ENCODE measurements at regions not wholly inside any gene's neighbourhood (a gene's known extent, or its start where the extent isn't known, plus 50 kb on each side); places are given as distances from the start of the nearest gene placed in this dataset.

DNA sequence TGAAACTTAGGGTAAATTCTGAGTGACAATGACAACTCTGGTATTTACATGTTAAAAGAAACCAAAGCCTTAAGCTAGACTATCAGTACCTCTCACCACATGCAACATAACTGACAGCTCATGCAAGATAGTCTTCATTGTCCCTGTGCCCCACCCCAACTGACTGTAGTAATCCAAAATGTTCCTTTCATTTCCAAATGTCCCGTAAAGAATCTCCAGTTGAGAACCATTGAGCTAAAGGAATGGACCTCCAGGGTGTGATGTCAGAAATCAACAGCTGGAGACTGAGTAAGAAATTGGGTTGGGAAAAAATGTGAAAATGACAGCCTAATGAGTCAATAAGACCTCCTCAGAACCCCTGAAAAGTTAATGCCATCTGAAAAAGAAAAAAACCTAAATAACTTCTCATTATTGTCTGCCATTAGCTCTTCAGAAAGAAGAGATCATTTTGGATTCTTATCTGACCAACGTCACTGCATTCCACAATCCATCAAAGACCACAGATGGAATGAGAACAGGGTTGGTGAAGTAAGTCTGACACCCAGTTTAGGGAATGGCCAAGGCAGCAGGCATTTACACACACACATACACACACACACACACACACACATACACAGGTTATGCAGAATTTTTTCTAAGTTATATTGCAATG lies 51.7 kb upstream of the ACVR2A start:
- no peaks in the 10 kb centered on the region for H3K27me3 ChIP-seq (ENCODE audit: control insufficient read depth in 5 of 5, insufficient read depth in 4 of 5, low read length in 5 of 5)
- H3K36me3 ChIP-seq (ENCODE audit: control insufficient read depth in 5 of 5, insufficient read depth in 5 of 5, low read length in 5 of 5) = no peaks in the 10 kb centered on the region
- H3K9ac ChIP-seq (ENCODE audit: low read length in 5 of 5) = no peak overlapping the region
- H3K9me3 ChIP-seq (ENCODE audit: control insufficient read depth in 5 of 5, low read length in 5 of 5) = no peaks in the 10 kb centered on the region
- H3K27ac ChIP-seq (ENCODE audit: low read depth, low read length) = no peak overlapping the region
- no peak overlapping the region for H3K4me3 ChIP-seq (ENCODE audit: low read depth in 1 of 5, low read length in 5 of 5)
- no peaks in the 10 kb centered on the region for H3K4me1 ChIP-seq (ENCODE audit: control insufficient read depth in 5 of 5, insufficient read depth in 5 of 5, low read length in 5 of 5)

GRCh38 chr2:147790580-147790979 lies 54.2 kb upstream of the ACVR2A start:
- H3K9ac ChIP-seq (ENCODE audit: low read length in 5 of 5) = no peak overlapping the region
- H3K27ac ChIP-seq (ENCODE audit: low read depth, low read length) = no peak overlapping the region
- H3K4me3 ChIP-seq (ENCODE audit: low read depth in 1 of 5, low read length in 5 of 5) = no peak overlapping the region

GRCh38 chr2:147789720-147790119 lies 55.1 kb upstream of the ACVR2A start:
- Histone ChIP-seq H3K27me3 (ENCODE audit: control insufficient read depth in 5 of 5, insufficient read depth in 4 of 5, low read length in 5 of 5) (no peaks in the 10 kb centered on the region), H3K9me3 (ENCODE audit: control insufficient read depth in 5 of 5, low read length in 5 of 5) (no peaks in the 10 kb centered on the region), H3K4me1 (ENCODE audit: control insufficient read depth in 5 of 5, insufficient read depth in 5 of 5, low read length in 5 of 5) (no peaks in the 10 kb centered on the region), H3K36me3 (ENCODE audit: control insufficient read depth in 5 of 5, insufficient read depth in 5 of 5, low read length in 5 of 5) (no peaks in the 10 kb centered on the region), H3K9ac (ENCODE audit: low read length in 5 of 5) (no peak overlapping the region), H3K27ac (ENCODE audit: low read depth, low read length) (no peak overlapping the region), H3K4me3 (ENCODE audit: low read depth in 1 of 5, low read length in 5 of 5) (no peak overlapping the region)

More at GRCh38 chr2:147790580-147790979, 54.2 kb upstream of the ACVR2A start:
- no peaks in the 10 kb centered on the region for H3K36me3 ChIP-seq (ENCODE audit: control insufficient read depth in 5 of 5, insufficient read depth in 5 of 5, low read length in 5 of 5)
- H3K27me3 ChIP-seq (ENCODE audit: control insufficient read depth in 5 of 5, insufficient read depth in 4 of 5, low read length in 5 of 5) = no peaks in the 10 kb centered on the region
- H3K4me1 ChIP-seq (ENCODE audit: control insufficient read depth in 5 of 5, insufficient read depth in 5 of 5, low read length in 5 of 5) = no peaks in the 10 kb centered on the region
- no peaks in the 10 kb centered on the region for H3K9me3 ChIP-seq (ENCODE audit: control insufficient read depth in 5 of 5, low read length in 5 of 5)

GRCh38 chr2:147789287-147789686 lies 55.5 kb upstream of the ACVR2A start:
- Histone ChIP-seq H3K4me1 (ENCODE audit: control insufficient read depth in 5 of 5, insufficient read depth in 5 of 5, low read length in 5 of 5) (no peaks in the 10 kb centered on the region), H3K36me3 (ENCODE audit: control insufficient read depth in 5 of 5, insufficient read depth in 5 of 5, low read length in 5 of 5) (no peaks in the 10 kb centered on the region), H3K4me3 (ENCODE audit: low read depth in 1 of 5, low read length in 5 of 5) (no peak overlapping the region)

GRCh38 chr2:147782141-147782930 lies 62.5 kb upstream of the ACVR2A start:
- no peaks in the 10 kb centered on the region for H3K9me3 ChIP-seq (ENCODE audit: control insufficient read depth in 5 of 5, low read length in 5 of 5)
- H3K4me1 ChIP-seq (ENCODE audit: control insufficient read depth in 5 of 5, insufficient read depth in 5 of 5, low read length in 5 of 5) = no peaks in the 10 kb centered on the region
- H3K4me3 ChIP-seq (ENCODE audit: low read depth in 1 of 5, low read length in 5 of 5) = no peak overlapping the region
- H3K36me3 ChIP-seq (ENCODE audit: control insufficient read depth in 5 of 5, insufficient read depth in 5 of 5, low read length in 5 of 5) = no peaks in the 10 kb centered on the region
- H3K9ac ChIP-seq (ENCODE audit: low read length in 5 of 5) = no peak overlapping the region
- H3K27ac ChIP-seq (ENCODE audit: low read depth, low read length) = no peak overlapping the region
- H3K27me3 ChIP-seq (ENCODE audit: control insufficient read depth in 5 of 5, insufficient read depth in 4 of 5, low read length in 5 of 5) = no peaks in the 10 kb centered on the region

More at GRCh38 chr2:147789287-147789686, 55.5 kb upstream of the ACVR2A start:
- no peak overlapping the region for H3K27ac ChIP-seq (ENCODE audit: low read depth, low read length)
- H3K9ac ChIP-seq (ENCODE audit: low read length in 5 of 5) = no peak overlapping the region
- H3K9me3 ChIP-seq (ENCODE audit: control insufficient read depth in 5 of 5, low read length in 5 of 5) = no peaks in the 10 kb centered on the region
- no peaks in the 10 kb centered on the region for H3K27me3 ChIP-seq (ENCODE audit: control insufficient read depth in 5 of 5, insufficient read depth in 4 of 5, low read length in 5 of 5)

DNA sequence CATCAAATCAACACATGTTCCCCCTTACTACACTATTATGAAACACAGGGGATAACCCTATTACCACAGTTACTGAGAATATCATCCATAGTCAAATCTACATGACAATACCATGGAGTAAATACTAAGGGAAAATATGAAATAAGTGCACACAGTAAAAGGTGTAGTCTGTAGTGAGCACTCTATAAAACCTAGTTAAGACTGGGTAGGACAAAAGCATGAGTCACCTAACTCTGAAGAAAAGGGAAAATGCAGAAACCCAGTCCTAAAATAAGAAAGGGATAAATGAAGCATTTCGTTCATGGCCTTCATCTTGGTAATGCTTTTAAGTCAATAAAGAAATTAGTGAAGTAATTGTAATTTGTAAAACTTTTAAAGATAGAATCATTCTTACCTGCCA lies 65.4 kb upstream of the ACVR2A start:
- Histone ChIP-seq H3K27me3 (ENCODE audit: control insufficient read depth in 5 of 5, insufficient read depth in 4 of 5, low read length in 5 of 5) (no peaks in the 10 kb centered on the region), H3K9me3 (ENCODE audit: control insufficient read depth in 5 of 5, low read length in 5 of 5) (no peaks in the 10 kb centered on the region), H3K9ac (ENCODE audit: low read length in 5 of 5) (no peak overlapping the region), H3K4me3 (ENCODE audit: low read depth in 1 of 5, low read length in 5 of 5) (no peak overlapping the region), H3K4me1 (ENCODE audit: control insufficient read depth in 5 of 5, insufficient read depth in 5 of 5, low read length in 5 of 5) (no peaks in the 10 kb centered on the region), H3K36me3 (ENCODE audit: control insufficient read depth in 5 of 5, insufficient read depth in 5 of 5, low read length in 5 of 5) (no peaks in the 10 kb centered on the region), H3K27ac (ENCODE audit: low read depth, low read length) (no peak overlapping the region)

- H3K9me3 ChIP-seq (ENCODE audit: control insufficient read depth in 5 of 5, low read length in 5 of 5) = no peaks in the 10 kb centered on the region
- H3K36me3 ChIP-seq (ENCODE audit: control insufficient read depth in 5 of 5, insufficient read depth in 5 of 5, low read length in 5 of 5) = no peaks in the 10 kb centered on the region
- no peak overlapping the region for H3K27ac ChIP-seq (ENCODE audit: low read depth, low read length)
- H3K4me1 ChIP-seq (ENCODE audit: control insufficient read depth in 5 of 5, insufficient read depth in 5 of 5, low read length in 5 of 5) = no peaks in the 10 kb centered on the region
- no peak overlapping the region for H3K4me3 ChIP-seq (ENCODE audit: low read depth in 1 of 5, low read length in 5 of 5)
- no peaks in the 10 kb centered on the region for H3K27me3 ChIP-seq (ENCODE audit: control insufficient read depth in 5 of 5, insufficient read depth in 4 of 5, low read length in 5 of 5)
- no peak overlapping the region for H3K9ac ChIP-seq (ENCODE audit: low read length in 5 of 5)
Measured at GRCh38 chr2:147777394-147777793, 67.4 kb upstream of the ACVR2A start.

- Histone ChIP-seq H3K9me3 (ENCODE audit: control insufficient read depth in 5 of 5, low read length in 5 of 5) (no peaks in the 10 kb centered on the region), H3K27me3 (ENCODE audit: control insufficient read depth in 5 of 5, insufficient read depth in 4 of 5, low read length in 5 of 5) (no peaks in the 10 kb centered on the region), H3K36me3 (ENCODE audit: control insufficient read depth in 5 of 5, insufficient read depth in 5 of 5, low read length in 5 of 5) (no peaks in the 10 kb centered on the region), H3K4me3 (ENCODE audit: low read depth in 1 of 5, low read length in 5 of 5) (no peak overlapping the region), H3K9ac (ENCODE audit: low read length in 5 of 5) (no peak overlapping the region), H3K27ac (ENCODE audit: low read depth, low read length) (no peak overlapping the region), H3K4me1 (ENCODE audit: control insufficient read depth in 5 of 5, insufficient read depth in 5 of 5, low read length in 5 of 5) (no peaks in the 10 kb centered on the region)
Measured at GRCh38 chr2:147774805-147775204, 70.0 kb upstream of the ACVR2A start.

GRCh38 chr2:147773479-147773878 lies 71.3 kb upstream of the ACVR2A start:
- Histone ChIP-seq H3K9me3 (ENCODE audit: control insufficient read depth in 5 of 5, low read length in 5 of 5) (no peaks in the 10 kb centered on the region), H3K27ac (ENCODE audit: low read depth, low read length) (no peak overlapping the region), H3K36me3 (ENCODE audit: control insufficient read depth in 5 of 5, insufficient read depth in 5 of 5, low read length in 5 of 5) (no peaks in the 10 kb centered on the region), H3K27me3 (ENCODE audit: control insufficient read depth in 5 of 5, insufficient read depth in 4 of 5, low read length in 5 of 5) (no peaks in the 10 kb centered on the region), H3K4me3 (ENCODE audit: low read depth in 1 of 5, low read length in 5 of 5) (no peak overlapping the region), H3K4me1 (ENCODE audit: control insufficient read depth in 5 of 5, insufficient read depth in 5 of 5, low read length in 5 of 5) (no peaks in the 10 kb centered on the region), H3K9ac (ENCODE audit: low read length in 5 of 5) (no peak overlapping the region)

DNA sequence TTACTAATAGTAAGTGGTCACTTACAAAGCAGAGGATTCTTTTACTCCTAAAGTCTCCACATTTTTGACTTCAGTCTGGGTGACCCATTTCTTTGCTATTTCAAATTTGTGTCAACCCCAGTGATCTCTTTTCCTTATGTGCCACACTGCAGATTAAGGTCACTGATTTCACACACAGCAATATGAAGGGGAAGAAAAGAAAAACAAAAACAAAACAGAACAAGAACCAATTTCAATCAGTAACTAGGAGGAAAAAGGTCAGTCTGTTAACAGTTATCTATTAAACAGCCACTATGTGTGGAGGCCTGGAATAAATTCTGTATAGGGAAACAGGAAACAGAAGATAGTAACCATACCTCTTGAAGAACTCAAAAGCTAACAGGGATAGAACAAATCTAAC lies 72.0 kb upstream of the ACVR2A start:
- Histone ChIP-seq H3K9me3 (ENCODE audit: control insufficient read depth in 5 of 5, low read length in 5 of 5) (no peaks in the 10 kb centered on the region), H3K4me3 (ENCODE audit: low read depth in 1 of 5, low read length in 5 of 5) (no peak overlapping the region)

More for the DNA sequence above, 72.0 kb upstream of the ACVR2A start:
- H3K27me3 ChIP-seq (ENCODE audit: control insufficient read depth in 5 of 5, insufficient read depth in 4 of 5, low read length in 5 of 5) = no peaks in the 10 kb centered on the region
- H3K36me3 ChIP-seq (ENCODE audit: control insufficient read depth in 5 of 5, insufficient read depth in 5 of 5, low read length in 5 of 5) = no peaks in the 10 kb centered on the region
- no peak overlapping the region for H3K27ac ChIP-seq (ENCODE audit: low read depth, low read length)
- no peaks in the 10 kb centered on the region for H3K4me1 ChIP-seq (ENCODE audit: control insufficient read depth in 5 of 5, insufficient read depth in 5 of 5, low read length in 5 of 5)
- H3K9ac ChIP-seq (ENCODE audit: low read length in 5 of 5) = no peak overlapping the region
